ENCODE measurements at regions not wholly inside any gene's neighbourhood (a gene's known extent, or its start where the extent isn't known, plus 50 kb on each side); places are given as distances from the start of the nearest gene placed in this dataset.
A peak's percentile ranks its signal among the peaks of the same experiment; 100 is the strongest.
"Not testable (repeated sequence)": the region's sequence is repeated elsewhere in the genome, so short reads cannot be mapped to it uniquely, and the experiment has no call there.

DNA sequence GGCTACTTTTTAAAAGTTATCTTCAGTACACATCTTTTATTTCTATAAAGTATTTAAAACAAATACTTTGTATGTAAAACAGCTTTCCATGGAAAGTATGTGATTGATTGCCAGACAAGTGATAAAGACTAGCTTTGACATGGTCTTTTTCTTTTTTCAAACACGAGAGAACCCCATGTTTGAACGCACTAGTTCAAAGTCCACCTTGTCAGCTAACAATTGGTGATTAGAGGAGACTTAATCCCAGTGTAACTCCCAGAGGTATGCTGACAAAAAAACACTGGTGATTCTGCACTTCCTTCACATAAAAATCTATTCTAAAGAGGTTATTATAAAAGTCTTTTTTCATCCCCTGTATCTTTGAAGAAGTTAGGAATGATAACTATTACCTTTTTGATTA is 438.1 kb downstream of the GJA1 start:
- peak; percentile 27 for DNase-seq (ENCODE audit: low spot score)

DNA sequence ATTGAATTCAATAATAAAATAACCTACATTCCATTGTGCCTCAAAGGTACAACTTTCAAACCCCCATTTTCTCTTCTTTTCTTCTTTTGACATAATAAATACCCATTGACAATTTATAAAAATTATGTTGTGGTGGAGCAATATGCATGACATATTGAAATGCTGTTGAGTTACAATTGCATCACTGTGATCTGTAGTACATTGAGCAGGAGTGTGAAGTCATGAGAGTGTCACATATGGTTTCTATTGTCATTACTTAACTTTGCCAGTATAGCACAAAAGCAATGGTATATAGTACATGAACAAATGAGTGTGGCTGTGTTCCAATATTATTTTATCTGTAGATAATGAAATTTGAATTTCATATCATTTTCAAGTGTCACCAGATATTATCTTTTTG is 441.3 kb downstream of the GJA1 start:
- DNase-seq (ENCODE audit: low spot score) = no peak

DNA sequence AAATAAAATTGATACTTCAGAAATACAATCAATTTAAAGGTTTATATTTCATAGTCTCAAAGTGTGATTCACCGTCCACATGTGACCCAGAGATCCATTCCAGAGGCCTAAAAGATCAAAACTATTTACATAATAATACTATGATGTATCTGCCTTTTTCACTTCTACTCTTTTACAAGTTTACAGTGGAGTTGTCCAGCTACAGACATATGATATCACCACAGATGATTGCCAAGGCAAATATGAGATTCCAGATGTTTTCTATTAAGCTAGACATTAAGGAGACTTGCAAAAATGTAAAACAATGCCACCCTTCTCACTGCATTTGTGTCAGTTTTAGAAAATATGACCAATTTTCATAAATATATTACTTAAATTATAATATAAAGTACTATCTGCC is 443.7 kb downstream of the GJA1 start:
- DNase-seq (ENCODE audit: low spot score) = no peak

DNA sequence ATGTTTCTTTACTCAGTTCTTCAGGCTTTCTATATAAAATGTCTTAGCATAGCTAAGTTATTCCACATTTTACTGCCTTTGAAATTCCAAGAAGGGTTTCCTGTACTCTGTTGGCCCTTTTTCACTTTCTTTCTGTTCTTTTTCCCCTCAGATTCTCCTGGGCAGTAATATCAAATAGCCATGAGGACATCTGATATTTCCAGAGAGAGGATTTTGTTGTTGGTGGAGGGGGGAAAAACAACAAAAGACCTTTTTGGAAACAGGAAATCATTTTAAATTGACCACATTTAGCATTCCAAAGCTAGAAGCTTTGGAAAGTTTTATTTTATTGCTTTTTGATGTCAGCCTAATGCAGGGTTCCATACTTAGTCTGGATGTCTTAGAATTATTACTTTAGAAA is 445.4 kb downstream of the GJA1 start:
- no peak for DNase-seq (ENCODE audit: low spot score)

DNA sequence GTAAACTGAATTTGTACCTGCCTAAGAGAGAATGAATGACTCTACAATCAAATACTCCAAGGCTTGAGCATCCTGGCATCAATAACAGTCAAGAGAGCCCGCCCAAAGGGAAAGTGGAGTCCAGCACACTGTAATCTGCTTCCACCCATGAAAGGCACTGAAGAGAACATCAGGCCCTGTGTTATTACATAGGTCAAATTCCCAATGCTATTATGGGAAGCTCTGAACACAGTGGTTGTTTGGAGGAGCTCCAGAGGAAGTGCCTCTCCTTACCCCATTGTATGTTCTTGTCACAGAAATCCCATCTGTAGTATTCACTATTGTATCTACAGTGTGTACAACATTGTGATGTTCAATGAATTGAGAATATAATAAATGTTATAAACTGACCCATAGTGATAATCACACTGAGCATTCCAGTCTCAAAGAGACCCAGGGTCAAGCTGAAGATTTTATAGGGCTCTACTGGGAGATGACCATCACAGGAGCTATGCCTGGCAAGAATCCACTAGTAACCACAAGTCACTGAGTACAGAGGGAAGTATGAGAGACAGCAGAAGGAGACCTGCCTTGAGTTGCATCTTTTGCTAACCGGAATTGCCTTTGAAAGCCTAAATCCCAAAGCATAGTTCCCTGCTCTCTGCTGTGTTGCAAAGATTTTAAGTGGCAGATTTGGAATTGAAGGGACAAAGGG is 446.7 kb downstream of the GJA1 start:
- no peak for DNase-seq (ENCODE audit: low spot score)

DNA sequence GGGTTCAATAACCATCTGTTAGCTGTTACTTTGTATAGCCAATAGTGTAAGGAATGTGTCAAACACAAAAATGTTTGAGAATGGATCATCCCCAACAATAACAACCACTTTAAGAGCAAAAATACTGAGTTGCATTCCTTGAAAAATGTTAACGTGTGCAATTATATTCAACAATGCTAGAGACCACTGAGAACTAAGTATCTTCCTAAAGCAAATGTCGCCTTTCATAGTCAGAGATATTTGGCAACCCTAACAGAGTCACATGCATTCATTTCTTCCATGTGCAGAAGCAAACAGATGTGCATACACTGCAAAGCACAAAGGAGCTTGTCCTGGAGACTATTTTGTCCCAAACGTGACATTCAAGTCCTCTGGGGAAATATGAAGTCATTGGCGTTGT is 448.6 kb downstream of the GJA1 start:
- no peak for DNase-seq (ENCODE audit: low spot score)

DNA sequence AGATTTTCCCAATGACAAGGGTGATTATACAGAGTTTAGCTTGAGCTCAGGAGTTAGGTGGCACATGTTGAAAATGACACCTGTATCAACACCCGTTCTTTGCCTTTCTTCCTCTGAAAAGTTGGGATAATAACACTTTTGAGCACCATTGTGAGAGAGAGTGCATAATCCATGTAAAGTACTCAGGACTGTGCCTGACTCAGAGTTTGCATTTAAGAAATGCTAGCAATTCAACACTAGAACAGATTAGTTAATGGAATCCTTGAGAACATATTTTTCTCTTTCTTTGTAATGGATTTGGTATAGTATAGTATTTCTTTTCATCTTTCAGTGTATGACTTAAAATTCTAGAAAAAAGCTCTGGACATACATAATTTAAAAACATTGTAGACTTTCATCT is 449.2 kb downstream of the GJA1 start:
- no peak for DNase-seq (ENCODE audit: low spot score)

DNA sequence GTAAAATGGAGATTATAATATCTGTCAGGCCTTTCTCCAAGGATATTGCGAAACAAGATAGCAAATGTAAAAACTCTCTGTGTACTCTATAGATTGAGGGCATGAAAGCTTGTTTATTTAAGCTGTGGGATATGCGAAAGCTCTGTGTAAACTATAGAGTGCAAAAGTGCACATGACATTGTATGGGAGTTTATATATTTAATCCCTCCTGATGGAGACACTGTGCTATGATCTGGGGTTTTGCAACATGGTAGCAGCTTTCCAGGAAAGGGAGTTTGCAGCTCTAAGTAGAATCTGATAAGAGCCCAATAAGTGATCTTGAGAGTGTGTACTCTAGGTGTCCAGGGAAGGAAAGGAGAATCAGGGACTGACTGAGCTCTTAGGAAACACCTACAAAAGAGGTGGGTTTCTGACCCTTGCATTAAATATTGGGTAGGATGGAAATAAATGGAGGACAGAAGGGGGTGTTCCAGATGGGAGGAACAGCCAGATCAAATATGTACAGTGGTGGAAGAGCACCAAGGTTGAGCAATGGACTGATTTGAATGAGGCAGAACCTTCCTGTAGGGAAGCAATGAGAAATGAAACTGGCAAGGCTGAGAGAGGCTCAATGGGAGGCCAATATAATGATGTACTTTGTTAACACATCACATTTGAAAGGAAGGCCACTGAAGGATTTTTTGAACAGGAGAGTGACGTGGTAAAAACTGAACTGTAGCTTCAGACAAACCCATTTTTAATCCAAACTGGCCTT is 450.1 kb downstream of the GJA1 start:
- no peak for DNase-seq (ENCODE audit: low spot score)

DNA sequence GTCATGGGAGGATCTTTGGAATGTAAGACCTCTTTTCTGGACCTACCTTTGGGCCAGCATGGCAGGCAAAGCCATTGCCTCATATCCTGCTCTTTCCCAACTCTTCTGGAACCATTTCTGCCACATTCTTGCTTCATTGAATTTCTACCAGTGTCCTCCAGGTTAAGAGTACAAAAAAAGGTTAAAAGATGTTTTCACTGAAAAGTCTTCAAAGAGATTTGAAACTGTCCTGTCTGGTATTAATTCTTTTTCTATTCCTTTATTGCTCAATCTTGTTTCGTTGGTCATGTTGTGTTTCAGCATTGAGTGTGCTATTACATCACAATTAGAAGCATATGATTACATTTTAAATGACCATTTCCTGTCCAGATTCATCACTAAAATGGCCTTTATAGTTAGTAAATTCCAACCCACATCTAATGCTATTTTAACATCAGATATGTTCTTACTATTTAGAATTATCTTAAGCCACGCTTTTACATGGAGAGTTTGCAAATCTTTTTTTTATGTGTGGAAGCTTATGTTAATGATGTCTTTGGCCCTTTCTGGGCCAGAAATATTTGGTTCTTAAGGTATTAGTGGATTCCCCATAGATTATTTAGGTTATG is 450.9 kb downstream of the GJA1 start:
- DNase-seq (ENCODE audit: low spot score) = no peak

DNA sequence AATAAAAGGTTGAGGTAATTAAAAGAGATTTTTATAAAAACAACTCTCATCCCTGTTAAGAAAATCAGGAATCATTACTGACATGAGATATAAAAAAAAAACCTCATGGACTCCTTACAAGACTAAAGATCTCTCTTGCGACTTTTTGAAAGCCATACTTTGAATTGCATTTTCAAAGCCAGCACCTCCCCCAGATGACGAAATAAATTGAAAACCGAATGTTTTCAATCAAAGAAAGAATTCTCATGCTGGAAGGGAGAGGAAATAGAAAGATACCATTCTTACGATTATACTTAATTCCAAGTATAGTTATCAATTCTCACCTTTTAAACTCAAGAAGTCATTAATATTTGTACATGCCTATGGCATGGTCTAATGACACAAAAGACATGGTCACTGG is 452.3 kb downstream of the GJA1 start:
- DNase-seq (ENCODE audit: low spot score) = no peak

DNA sequence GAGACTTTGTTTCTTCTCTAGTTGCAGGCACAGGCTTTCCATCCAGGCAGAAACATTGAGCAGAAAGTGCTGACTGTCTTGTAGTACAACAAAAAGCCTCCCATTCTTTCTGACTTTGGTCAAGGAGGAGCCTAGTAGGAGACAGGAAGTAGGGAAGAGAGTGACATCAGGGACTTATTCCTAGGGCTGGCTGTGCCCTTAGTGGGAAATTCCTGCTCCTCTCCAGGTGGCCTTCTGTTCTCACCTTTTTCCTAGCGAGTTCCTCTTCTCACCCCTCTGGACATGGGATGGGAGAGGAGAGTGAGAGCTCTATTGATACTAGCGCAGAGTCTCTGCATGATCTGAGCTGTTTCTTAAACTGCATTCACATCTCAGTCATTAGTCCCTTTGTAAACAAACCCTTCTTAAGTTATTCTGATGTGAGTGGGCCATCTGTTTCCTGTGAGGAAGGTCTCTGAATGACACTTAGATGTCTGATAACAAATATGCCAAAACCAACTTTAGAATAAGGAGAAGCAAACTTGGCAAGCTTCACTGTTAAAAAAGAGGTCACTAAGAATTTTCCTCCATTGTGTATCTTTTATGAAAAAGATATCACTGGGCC is 455.0 kb downstream of the GJA1 start:
- DNase-seq (ENCODE audit: low spot score) = no peak

DNA sequence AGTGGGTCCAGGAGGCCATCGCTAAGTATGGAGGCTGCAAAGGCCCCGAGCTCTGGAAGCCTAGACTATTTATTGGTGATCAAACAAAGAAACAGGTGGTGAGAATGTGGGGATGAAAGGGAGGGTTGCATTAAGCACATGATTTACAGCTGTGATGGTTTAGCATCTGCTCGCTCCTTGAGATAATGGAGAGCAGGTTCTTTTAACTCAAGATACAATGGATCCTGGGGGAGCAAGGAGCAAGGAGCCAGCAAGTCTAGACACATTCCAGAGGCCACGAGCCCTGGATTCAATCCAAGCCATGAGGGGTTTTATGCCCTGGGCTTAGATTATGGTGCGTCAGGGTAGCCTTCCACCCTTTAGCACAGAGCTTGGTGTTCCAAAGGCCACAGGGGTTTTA is 460.3 kb downstream of the GJA1 start:
- DNase-seq (ENCODE audit: low spot score) = not testable (repeated sequence)

DNA sequence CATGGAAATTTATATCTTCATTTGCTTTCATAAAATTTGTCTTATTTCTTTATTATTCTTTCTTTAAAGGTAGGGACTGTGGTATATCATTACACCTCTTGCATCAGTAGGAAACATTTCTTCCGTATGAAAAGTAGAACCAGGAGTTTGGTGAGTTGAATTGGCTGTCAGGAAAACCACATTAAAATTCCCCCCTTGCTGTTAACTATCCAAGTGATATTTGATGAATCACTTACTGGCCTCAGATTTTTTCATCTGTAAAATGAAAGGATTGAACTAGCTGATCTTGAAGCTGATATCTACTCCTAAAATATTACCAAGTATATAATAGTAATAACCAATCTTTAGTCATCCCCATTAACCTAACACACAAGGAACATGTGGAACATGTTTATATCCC is 460.9 kb downstream of the GJA1 start:
- no peak for DNase-seq (ENCODE audit: low spot score)

DNA sequence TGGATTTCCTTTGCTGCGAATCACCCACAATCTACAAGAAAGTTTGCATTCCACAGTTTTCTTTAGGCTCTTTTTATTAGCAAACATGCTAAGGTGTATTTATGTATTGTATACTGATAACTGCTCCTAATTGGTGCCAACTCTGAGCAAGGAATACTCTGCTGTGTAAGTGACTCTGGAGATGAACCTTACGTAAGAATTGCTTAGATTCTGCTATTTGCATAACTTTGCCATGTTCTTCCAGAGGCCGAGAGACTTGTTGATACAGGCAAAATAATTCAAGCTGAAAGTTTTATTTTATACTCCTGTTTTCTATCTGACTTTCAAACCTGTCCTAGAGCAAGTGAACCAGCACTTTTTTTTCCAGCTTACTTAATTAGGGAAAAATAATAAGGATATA is 461.3 kb downstream of the GJA1 start:
- no peak for DNase-seq (ENCODE audit: low spot score)

DNA sequence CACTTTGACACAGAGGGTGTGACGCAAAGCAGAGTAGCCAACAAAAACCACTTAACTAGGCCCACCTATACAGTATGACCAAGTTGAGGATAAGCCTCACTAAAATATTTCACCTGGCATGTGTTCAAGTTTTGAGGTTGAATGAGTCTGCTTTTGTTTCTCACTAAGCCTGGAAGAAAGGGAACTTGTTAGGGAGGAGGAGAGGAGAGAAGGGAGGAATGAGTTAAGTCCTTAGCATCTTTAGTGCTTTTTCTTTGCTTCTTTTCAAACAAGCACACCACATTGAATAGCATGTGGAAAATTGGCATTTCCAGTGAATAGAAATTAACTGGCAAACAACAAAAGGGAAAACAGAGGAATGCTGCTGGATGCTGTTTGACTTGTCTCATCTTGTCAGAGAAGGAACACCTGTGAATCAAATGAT is 461.9 kb downstream of the GJA1 start:
- no peak for DNase-seq (ENCODE audit: low spot score)

DNA sequence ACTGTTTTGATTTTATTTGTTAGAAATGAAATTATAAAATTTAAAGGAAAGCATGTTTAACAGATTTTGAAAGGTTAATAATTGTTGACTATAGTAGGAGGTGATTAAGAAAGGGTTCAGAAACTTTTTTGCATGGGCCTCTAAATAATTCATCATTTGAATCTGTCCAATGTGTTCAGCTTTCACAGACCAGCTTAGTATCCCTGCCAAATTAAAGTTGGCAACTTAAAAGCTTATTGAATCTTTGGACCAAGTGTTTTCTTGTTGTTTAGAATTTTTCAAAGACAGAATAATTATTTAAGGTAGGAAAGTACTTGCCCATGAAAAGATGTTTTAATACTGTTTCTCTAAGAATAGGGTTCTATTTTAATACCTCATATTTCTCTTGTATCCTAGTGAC is 466.0 kb downstream of the GJA1 start:
- DNase-seq (ENCODE audit: low spot score) = no peak

DNA sequence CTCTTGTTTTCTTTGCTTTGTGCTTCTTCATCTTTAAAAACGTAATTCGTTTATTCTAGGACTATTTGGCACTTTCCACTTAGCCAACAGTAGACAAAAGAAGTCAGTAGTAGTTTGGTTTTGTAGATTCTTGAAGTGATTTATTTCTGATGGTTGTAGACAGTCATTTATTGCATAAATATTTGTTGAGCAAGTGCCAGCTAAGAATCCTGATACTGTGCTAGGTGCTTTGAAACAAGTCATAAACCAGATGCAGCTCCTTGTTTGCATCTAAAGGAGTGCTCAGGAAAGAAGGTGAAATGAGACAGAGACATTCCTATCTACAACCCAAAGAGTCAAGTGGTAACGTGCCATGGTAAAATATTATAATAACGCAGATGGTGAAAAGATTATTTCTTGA is 469.1 kb downstream of the GJA1 start:
- DNase-seq (ENCODE audit: low spot score) = no peak

DNA sequence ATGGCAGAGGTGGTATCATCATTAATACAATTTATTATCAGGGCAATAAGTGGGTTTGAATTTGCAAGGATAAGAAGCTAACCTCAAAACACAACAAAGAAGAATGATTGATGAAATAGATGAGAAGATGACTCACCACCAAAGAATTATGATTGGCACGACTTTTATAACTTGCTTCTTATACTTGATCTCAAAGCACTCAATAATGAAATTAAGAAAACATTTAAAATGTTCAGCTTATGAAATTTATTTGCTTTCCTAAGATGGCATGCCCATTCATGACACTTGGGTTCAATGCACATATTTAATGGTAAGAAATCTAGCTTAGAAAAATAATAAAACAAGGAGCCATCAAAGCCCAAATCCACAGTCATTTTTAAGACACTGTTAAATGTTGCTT is 477.5 kb downstream of the GJA1 start:
- DNase-seq (ENCODE audit: low spot score) = no peak

DNA sequence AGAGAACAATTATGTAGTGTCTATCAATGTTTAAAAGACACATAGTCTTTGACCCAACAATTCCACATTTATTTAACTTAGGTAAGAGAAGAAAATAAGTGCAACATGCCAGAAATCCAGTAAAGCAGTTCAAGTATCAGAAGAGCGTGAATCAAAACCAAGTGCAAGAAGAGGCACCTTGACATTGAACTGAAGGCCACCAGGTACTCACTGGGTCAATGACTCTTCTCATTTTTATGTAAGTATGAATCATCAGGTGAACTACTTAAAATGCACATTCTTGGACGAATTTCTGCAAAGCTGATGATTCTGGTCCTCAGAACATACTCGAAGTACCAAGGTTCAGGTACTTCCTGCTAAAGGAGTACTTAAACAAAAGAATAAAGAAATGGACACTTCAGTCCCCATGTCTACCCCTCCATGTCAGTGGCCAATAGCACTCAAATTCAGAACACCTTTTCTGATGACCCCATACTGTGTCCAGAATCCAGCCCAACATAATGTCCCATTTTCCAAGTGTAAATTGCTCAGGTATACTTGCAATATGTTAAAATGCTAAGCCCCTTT is 481.9 kb downstream of the GJA1 start:
- DNase-seq (ENCODE audit: low spot score) = no peak

DNA sequence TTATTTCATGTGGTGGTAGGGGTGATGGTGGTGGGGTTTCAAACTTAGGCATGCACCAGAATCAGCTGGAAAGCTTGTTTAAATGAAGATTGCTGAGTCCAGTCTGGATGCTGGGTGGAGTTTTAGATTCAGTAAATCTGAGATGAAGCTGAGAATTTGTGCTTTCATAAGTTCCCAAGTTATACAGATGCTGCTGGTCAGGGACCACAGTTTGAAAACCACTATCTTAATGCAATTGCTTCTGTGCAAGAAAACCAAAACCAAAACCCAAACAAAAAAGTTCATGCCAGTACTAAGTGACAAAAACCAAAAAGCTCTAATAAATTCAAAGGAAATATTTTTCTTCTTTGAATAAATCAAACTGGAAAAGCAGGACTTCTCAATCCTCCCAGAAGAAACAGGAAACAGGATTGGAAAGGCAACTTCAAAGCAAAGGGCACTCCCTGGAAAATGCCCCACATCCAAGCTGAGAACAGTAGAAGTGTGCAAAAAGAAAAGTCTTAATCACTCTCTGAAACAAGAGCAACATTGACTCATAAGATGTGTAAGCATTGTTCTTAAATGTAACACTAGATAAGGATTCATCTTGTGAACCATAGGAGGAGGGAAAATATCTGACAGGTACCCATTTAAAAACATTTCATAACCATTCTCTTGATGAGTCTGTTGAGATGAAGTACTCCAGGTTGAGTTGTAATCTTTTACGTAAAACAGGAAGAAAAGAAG is 481.5 kb upstream of the HSF2 start:
- DNase-seq (ENCODE audit: low spot score) = no peak

DNA sequence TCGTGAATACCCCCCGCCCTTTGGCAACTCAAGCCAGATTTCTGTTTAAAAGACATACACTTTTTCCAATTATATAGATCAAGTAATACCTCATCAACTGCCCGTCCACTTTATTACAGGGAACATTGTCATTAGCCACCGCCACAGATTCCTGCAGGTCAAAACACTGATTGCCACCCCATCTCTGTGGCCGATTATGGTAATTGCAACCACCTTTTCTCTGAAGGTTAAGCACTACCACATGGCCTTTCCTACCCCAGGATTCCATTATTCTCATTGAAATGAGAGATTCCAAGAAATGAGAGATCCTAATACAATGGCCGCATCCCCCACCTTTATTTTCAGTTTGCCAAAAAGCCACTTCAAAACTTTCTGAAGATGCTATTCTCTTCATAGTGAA is 478.8 kb upstream of the HSF2 start:
- no peak for DNase-seq (ENCODE audit: low spot score)

DNA sequence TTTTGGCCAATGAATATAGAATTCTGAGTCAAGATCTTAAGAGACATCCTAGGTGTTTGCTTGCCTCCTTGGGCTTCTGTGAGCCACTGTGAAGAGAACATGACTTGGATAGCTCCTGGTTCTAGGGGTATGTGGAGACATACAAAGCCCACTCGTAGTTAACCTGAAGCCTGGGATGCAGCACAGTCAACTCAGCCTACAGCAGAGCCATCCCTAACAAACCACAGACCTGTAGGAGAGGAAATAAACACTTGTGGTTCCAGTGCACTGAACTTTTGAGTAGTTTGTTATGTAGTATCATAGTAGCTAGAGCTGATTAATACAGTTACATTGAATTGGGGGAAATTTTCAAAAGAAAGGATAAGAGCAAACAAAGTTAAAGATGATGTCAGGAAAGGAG is 474.4 kb upstream of the HSF2 start:
- DNase-seq (ENCODE audit: low spot score) = no peak
